ENCODE measurements at regions not wholly inside any gene's neighbourhood (a gene's known extent, or its start where the extent isn't known, plus 50 kb on each side); places are given as distances from the start of the nearest gene placed in this dataset.
"Not testable (repeated sequence)": the region's sequence is repeated elsewhere in the genome, so short reads cannot be mapped to it uniquely, and the experiment has no call there.

GRCh38 chrX:9377216-9377615 lies 87.6 kb upstream of the TBL1X start:
- TF ChIP-seq CTCF (conservative IDR thresholded peaks at IDR 0.05; ENCODE audit: low read depth, low read length); RAD21 (IDR thresholded peaks at IDR 0.05; ENCODE audit: low read length); SMC3 (IDR thresholded peaks at IDR 0.05; ENCODE audit: low read depth, low read length); POLR2A (IDR thresholded peaks at IDR 0.05; ENCODE audit: low read depth, low read length); MAZ (IDR thresholded peaks at IDR 0.05; ENCODE audit: borderline replicate concordance, low read depth, low read length); RCOR1 (IDR thresholded peaks at IDR 0.05; ENCODE audit: insufficient replicate concordance, low read length): not testable (repeated sequence)

All from IMR-90 (cell line).